HEK293 (cell line): ENCODE measurements at regions not wholly inside any gene's neighbourhood (a gene's known extent, or its start where the extent isn't known, plus 50 kb on each side); places are given as distances from the start of the nearest gene placed in this dataset.

Source experiments
- CTCF ChIP-seq: fragments of 450-650 bp; formaldehyde crosslinking; IDR thresholded peaks from 2 replicates; pipeline ENCODE4 v1.5.1; 2016; ENCODE audit warnings: missing biosample characterization, missing genetic modification characterization
- SP2 ChIP-seq: fragments of 450-650 bp; formaldehyde crosslinking; IDR thresholded peaks from 2 replicates; pipeline ENCODE4 v1.5.1; 2016; ENCODE audit warnings: missing biosample characterization, missing genetic modification characterization
- ZNF274 ChIP-seq, 2 experiments: fragments of 200-500 bp in 1 of 2; fragments of 450-650 bp in 1 of 2; sonication (Bioruptor generic) in 1 of 2; formaldehyde crosslinking in 1 of 2; IDR thresholded peaks; 2 replicates each; pipeline versions ENCODE4 v1.5.1 to v1.6.1; 2014 to 2016; ENCODE audit warnings: borderline replicate concordance in 1 of 2, inconsistent platforms in 1 of 2, low read length in 1 of 2, missing biosample characterization in 1 of 2, missing genetic modification characterization in 1 of 2
- ZNF391 ChIP-seq: fragments of 450-650 bp; formaldehyde crosslinking; IDR thresholded peaks from 2 replicates; pipeline ENCODE4 v1.5.1; 2016; ENCODE audit warnings: low read depth, missing biosample characterization, missing genetic modification characterization, borderline replicate concordance

- TF ChIP-seq CTCF (no peak), ZNF274 (IDR thresholded peaks at IDR 0.05; ENCODE audit: low read length) (no peak), ZNF274 (tag by site-specific recombination; IDR thresholded peaks at IDR 0.05; ENCODE audit: borderline replicate concordance) (no peak), SP2 (tag by site-specific recombination) (no peak), ZNF391 (no peak)
Measured at GRCh38 chr12:13465635-13466034, 269.1 kb downstream of the EMP1 start.
